Activated CD4-positive, alpha-beta T cell treated with anti-CD3 and anti-CD28 coated beads, Interleukin-2, amount 10 ng/mL, durations not matched to agents 7 days and 5 days (primary cell): ENCODE measurements at regions not wholly inside any gene's neighbourhood (a gene's known extent, or its start where the extent isn't known, plus 50 kb on each side); places are given as distances from the start of the nearest gene placed in this dataset.

Source experiments
- CTCF ChIA-PET: fragments of 350-600 bp; sonication (Branson Sonifier 250); formaldehyde crosslinking; loops from one replicate; lab custom pipeline; 2021; ENCODE audit warnings: antibody characterized with exemption; lab: Charles Lee
- POLR2A ChIA-PET: fragments of 350-600 bp; sonication (Branson Sonifier 250); formaldehyde crosslinking; loops from one replicate; lab custom pipeline; 2021; ENCODE audit warnings: antibody characterized with exemption; lab: Charles Lee
- DNase-seq: peaks from one replicate; pipeline ENCODE4 v3.0.0-alpha.2; 2020
- H3K27ac Mint-ChIP-seq: one replicate; pipeline ENCODE4 v1.8.0; 2021; ENCODE audit warnings: mild to moderate bottlenecking, moderate library complexity, mixed read lengths
- H3K27me3 Mint-ChIP-seq: one replicate; pipeline ENCODE4 v1.8.0; 2021; ENCODE audit warnings: mixed read lengths
- H3K36me3 Mint-ChIP-seq: one replicate; pipeline ENCODE4 v1.8.0; 2021; ENCODE audit warnings: low read depth, mixed read lengths
- H3K4me1 Mint-ChIP-seq: one replicate; pipeline ENCODE4 v1.8.0; 2021; ENCODE audit warnings: mixed read lengths
- H3K4me3 Mint-ChIP-seq: one replicate; pipeline ENCODE4 v1.8.0; 2021; ENCODE audit warnings: mild to moderate bottlenecking, moderate library complexity, mixed read lengths
- H3K9me3 Mint-ChIP-seq: one replicate; pipeline ENCODE4 v1.8.0; 2021; ENCODE audit warnings: mixed read lengths

- H3K36me3 Mint-ChIP-seq = no peaks in the 10 kb centered on the region
- H3K27me3 Mint-ChIP-seq = peaks cover 17% of the 10 kb centered on the region
- ChIA-PET POLR2A (no interaction called here), CTCF (interaction anchor here (0.6 to 1.6 kb wide), 3 partner anchors 13 to 581 kb away, joined by 3 to 5 read pairs (median 3); no protein-coding TSS in a partner anchor)
- no peaks in the 10 kb centered on the region for H3K4me1 Mint-ChIP-seq
- no peak overlapping the region for H3K4me3 Mint-ChIP-seq
- peaks cover 28% of the 10 kb centered on the region for H3K9me3 Mint-ChIP-seq
- no peak overlapping the region for H3K27ac Mint-ChIP-seq
- no peak for DNase-seq
These were observed 125.2 kb downstream of the IRF8 start for GRCh38 chr16:86024210-86024609.

GRCh38 chr16:86025706-86026105 is 126.7 kb downstream of the IRF8 start:
- CTCF ChIA-PET = interaction anchor here (0.6 to 1.6 kb wide), 3 partner anchors 15 to 1794 kb away, joined by 3 read pairs; no protein-coding TSS in a partner anchor
- H3K4me1 Mint-ChIP-seq = no peaks in the 10 kb centered on the region

GRCh38 chr16:86026171-86026910 is 127.4 kb downstream of the IRF8 start:
- H3K9me3 Mint-ChIP-seq = peaks cover 20% of the 10 kb centered on the region
- H3K27ac Mint-ChIP-seq = no peak overlapping the region
- ChIA-PET POLR2A (no interaction called here), CTCF (interaction anchor here (0.6 to 1.6 kb wide), 2 partner anchors 15 to 1794 kb away, joined by 3 read pairs; no protein-coding TSS in a partner anchor)
- H3K36me3 Mint-ChIP-seq = no peaks in the 10 kb centered on the region
- peaks cover 13% of the 10 kb centered on the region for H3K27me3 Mint-ChIP-seq
- H3K4me3 Mint-ChIP-seq = no peak overlapping the region
- DNase-seq = no peak
- no peaks in the 10 kb centered on the region for H3K4me1 Mint-ChIP-seq

More at GRCh38 chr16:86025706-86026105, 126.7 kb downstream of the IRF8 start:
- POLR2A ChIA-PET = no interaction called here
- Mint-ChIP-seq H3K27ac (no peak overlapping the region), H3K4me3 (no peak overlapping the region), H3K36me3 (no peaks in the 10 kb centered on the region), H3K27me3 (peaks cover 9% of the 10 kb centered on the region), H3K9me3 (peaks cover 20% of the 10 kb centered on the region)
- no peak for DNase-seq

GRCh38 chr16:86026916-86027315 is 128.0 kb downstream of the IRF8 start:
- H3K27me3 Mint-ChIP-seq = peaks cover 13% of the 10 kb centered on the region
- DNase-seq = no peak
- ChIA-PET POLR2A (no interaction called here), CTCF (no interaction called here)
- peaks cover 20% of the 10 kb centered on the region for H3K9me3 Mint-ChIP-seq
- H3K4me1 Mint-ChIP-seq = no peaks in the 10 kb centered on the region
- no peak overlapping the region for H3K4me3 Mint-ChIP-seq
- H3K27ac Mint-ChIP-seq = no peak overlapping the region
- no peaks in the 10 kb centered on the region for H3K36me3 Mint-ChIP-seq

- POLR2A ChIA-PET = no interaction called here
These were observed 128.6 kb downstream of the IRF8 start for GRCh38 chr16:86027373-86028126.

GRCh38 chr16:86029131-86029741 is 130.3 kb downstream of the IRF8 start:
- Mint-ChIP-seq H3K9me3 (peaks cover 13% of the 10 kb centered on the region), H3K4me3 (no peak overlapping the region), H3K27ac (no peak overlapping the region), H3K36me3 (no peaks in the 10 kb centered on the region), H3K27me3 (peaks cover 17% of the 10 kb centered on the region), H3K4me1 (no peaks in the 10 kb centered on the region)
- ChIA-PET CTCF (interaction anchor here (0.6 to 1.7 kb wide), 3 partner anchors 15 to 268 kb away, joined by 3 to 6 read pairs (median 3); no protein-coding TSS in a partner anchor), POLR2A (no interaction called here)
- no peak for DNase-seq

More at GRCh38 chr16:86027373-86028126, 128.6 kb downstream of the IRF8 start:
- Mint-ChIP-seq H3K27me3 (peaks cover 18% of the 10 kb centered on the region), H3K9me3 (peaks cover 20% of the 10 kb centered on the region), H3K4me1 (no peaks in the 10 kb centered on the region), H3K36me3 (no peaks in the 10 kb centered on the region), H3K4me3 (no peak overlapping the region), H3K27ac (no peak overlapping the region)
- DNase-seq = no peak
- CTCF ChIA-PET = interaction anchor here (1.2 to 1.7 kb wide), 2 partner anchors 40 to 206 kb away, joined by 3 to 6 read pairs; no protein-coding TSS in a partner anchor

GRCh38 chr16:86030116-86030515 is 131.2 kb downstream of the IRF8 start:
- Mint-ChIP-seq H3K36me3 (no peaks in the 10 kb centered on the region), H3K9me3 (peaks cover 7% of the 10 kb centered on the region), H3K27ac (no peak overlapping the region), H3K27me3 (peaks cover 17% of the 10 kb centered on the region), H3K4me3 (no peak overlapping the region), H3K4me1 (no peaks in the 10 kb centered on the region)
- no peak for DNase-seq
- POLR2A ChIA-PET = no interaction called here
- CTCF ChIA-PET = interaction anchor here (1.6 kb wide), 1 partner anchor 209 kb away, joined by 5 read pairs; no protein-coding TSS in a partner anchor

GRCh38 chr16:86031141-86031678 is 132.2 kb downstream of the IRF8 start:
- DNase-seq = no peak
- Mint-ChIP-seq H3K4me1 (no peaks in the 10 kb centered on the region), H3K27ac (no peak overlapping the region), H3K4me3 (no peak overlapping the region), H3K9me3 (peaks cover 5% of the 10 kb centered on the region), H3K36me3 (no peaks in the 10 kb centered on the region), H3K27me3 (peaks cover 17% of the 10 kb centered on the region)
- ChIA-PET CTCF (interaction anchor here (1.0 to 1.6 kb wide), 2 partner anchors 10 to 210 kb away, joined by 4 to 5 read pairs; no protein-coding TSS in a partner anchor), POLR2A (no interaction called here)

- Mint-ChIP-seq H3K9me3 (peaks cover under 1% of the 10 kb centered on the region), H3K4me1 (no peaks in the 10 kb centered on the region), H3K27ac (no peak overlapping the region), H3K4me3 (no peak overlapping the region), H3K27me3 (peaks cover 15% of the 10 kb centered on the region), H3K36me3 (no peaks in the 10 kb centered on the region)
- ChIA-PET CTCF (no interaction called here), POLR2A (no interaction called here)
- no peak for DNase-seq
These were observed 134.1 kb downstream of the IRF8 start for GRCh38 chr16:86033016-86033474.

GRCh38 chr16:86033971-86034370 is 135.0 kb downstream of the IRF8 start:
- Mint-ChIP-seq H3K27ac (no peak overlapping the region), H3K27me3 (peaks cover 13% of the 10 kb centered on the region), H3K4me3 (no peak overlapping the region), H3K4me1 (no peaks in the 10 kb centered on the region), H3K36me3 (no peaks in the 10 kb centered on the region), H3K9me3 (no peaks in the 10 kb centered on the region)
- ChIA-PET POLR2A (no interaction called here), CTCF (no interaction called here)
- DNase-seq = no peak

- no peak for DNase-seq
- Mint-ChIP-seq H3K27ac (no peak overlapping the region), H3K4me3 (no peak overlapping the region), H3K27me3 (peaks cover 13% of the 10 kb centered on the region), H3K4me1 (no peaks in the 10 kb centered on the region), H3K36me3 (no peaks in the 10 kb centered on the region), H3K9me3 (no peaks in the 10 kb centered on the region)
- ChIA-PET CTCF (no interaction called here), POLR2A (no interaction called here)
These were observed 135.5 kb downstream of the IRF8 start for GRCh38 chr16:86034421-86034919.

GRCh38 chr16:86035906-86036305 is 136.9 kb downstream of the IRF8 start:
- Mint-ChIP-seq H3K27me3 (peaks cover 12% of the 10 kb centered on the region), H3K27ac (no peak overlapping the region), H3K4me3 (no peak overlapping the region), H3K9me3 (no peaks in the 10 kb centered on the region), H3K4me1 (no peaks in the 10 kb centered on the region), H3K36me3 (no peaks in the 10 kb centered on the region)
- ChIA-PET POLR2A (no interaction called here), CTCF (no interaction called here)
- DNase-seq = no peak
